MM.1S (cell line): ENCODE measurements at regions not wholly inside any gene's neighbourhood (a gene's known extent, or its start where the extent isn't known, plus 50 kb on each side); places are given as distances from the start of the nearest gene placed in this dataset.
"Not testable (repeated sequence)": the region's sequence is repeated elsewhere in the genome, so short reads cannot be mapped to it uniquely, and the experiment has no call there.

Experiments used
- EZH2 ChIP-seq: fragments of 300-600 bp; sonication (generic); optimal IDR thresholded peaks from 2 replicates; pipeline ENCODE3; 2017; ENCODE audit warnings: low read depth, mild to moderate bottlenecking, antibody characterized with exemption, low read length, mixed read lengths
- TF ChIP-seq, protein P1 (sequence below): fragments of 300-600 bp; sonication (generic); IDR thresholded peaks from 2 replicates; pipeline ENCODE4 v1.5.1; 2016; ENCODE audit warnings: antibody characterized with exemption, low read length, mixed read lengths

DNA sequence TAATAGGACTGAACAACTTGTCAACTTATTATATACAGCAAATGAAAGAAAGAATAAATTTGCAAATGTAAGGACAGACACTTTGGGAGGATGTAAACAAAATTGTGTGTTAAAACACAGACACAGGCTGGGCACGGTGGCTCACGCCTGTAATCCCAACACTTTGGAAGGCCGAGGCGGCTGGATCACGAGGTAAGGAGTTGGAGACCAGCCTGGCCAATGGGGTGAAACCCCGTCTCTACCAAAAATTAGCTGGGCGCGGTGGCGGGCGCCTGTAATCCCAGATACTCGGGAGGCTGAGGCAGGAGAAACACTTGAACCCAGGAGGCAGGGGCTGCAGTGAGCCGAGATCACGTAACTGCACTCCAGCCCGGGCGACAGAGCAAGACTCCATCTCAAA lies 71.4 kb upstream of the IL15 start:
- TF ChIP-seq, protein P1, sequence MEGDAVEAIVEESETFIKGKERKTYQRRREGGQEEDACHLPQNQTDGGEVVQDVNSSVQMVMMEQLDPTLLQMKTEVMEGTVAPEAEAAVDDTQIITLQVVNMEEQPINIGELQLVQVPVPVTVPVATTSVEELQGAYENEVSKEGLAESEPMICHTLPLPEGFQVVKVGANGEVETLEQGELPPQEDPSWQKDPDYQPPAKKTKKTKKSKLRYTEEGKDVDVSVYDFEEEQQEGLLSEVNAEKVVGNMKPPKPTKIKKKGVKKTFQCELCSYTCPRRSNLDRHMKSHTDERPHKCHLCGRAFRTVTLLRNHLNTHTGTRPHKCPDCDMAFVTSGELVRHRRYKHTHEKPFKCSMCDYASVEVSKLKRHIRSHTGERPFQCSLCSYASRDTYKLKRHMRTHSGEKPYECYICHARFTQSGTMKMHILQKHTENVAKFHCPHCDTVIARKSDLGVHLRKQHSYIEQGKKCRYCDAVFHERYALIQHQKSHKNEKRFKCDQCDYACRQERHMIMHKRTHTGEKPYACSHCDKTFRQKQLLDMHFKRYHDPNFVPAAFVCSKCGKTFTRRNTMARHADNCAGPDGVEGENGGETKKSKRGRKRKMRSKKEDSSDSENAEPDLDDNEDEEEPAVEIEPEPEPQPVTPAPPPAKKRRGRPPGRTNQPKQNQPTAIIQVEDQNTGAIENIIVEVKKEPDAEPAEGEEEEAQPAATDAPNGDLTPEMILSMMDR: not testable (repeated sequence)
- not testable (repeated sequence) for TF ChIP-seq EZH2
